ENCODE measurements at regions not wholly inside any gene's neighbourhood (a gene's known extent, or its start where the extent isn't known, plus 50 kb on each side); places are given as distances from the start of the nearest gene placed in this dataset.

DNA sequence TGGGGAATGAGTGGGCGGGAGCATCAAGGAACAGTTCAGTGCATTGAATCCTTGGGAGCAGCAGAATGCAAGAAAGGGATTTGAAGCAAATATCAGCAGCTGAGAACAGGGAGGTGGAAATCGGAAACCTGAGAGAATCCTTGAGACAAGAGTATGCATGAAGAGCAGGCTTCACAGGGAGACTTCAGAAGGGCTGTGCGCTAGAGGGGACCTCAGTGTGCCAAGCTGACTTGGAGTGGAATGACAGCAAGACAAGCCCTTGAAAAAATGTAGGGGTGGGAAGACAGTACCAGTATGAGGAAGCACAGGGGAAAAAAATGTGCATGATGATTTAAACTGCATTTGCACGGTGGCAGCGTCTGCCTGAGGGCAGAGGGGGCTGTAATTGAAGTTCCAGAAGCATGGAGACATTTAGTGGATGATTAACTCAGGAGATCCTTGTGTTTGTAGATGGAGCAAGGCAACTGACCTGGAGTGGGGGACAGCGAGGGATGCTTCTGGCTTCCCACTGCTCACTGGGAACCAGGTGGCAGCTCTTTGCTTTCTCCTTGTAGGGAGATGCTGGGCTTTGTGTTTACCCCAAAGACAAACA is 204.9 kb upstream of the PLET1 start:
- DNase-seq (ENCODE audit: low read depth, low spot score): no peak
- Histone ChIP-seq H4K20me1 (replicated peaks; ENCODE audit: control insufficient read depth, extremely low read depth, insufficient read depth, low read length) (no peaks in the 10 kb centered on the region), H3K9ac (replicated peaks; ENCODE audit: extremely low read depth, insufficient read depth, low read length) (no peak overlapping the region), H3K36me3 (ENCODE audit: control insufficient read depth in 2 of 2, extremely low read depth in 1 of 2, insufficient read depth in 2 of 2, low read length in 2 of 2) (no peaks in the 10 kb centered on the region), H3K4me3 (replicated peaks in 1 of 3; ENCODE audit: insufficient read depth in 1 of 3, low read depth in 1 of 3, low read length in 3 of 3) (no peak overlapping the region), H3K4me2 (ENCODE audit: insufficient read depth, low read length) (no peak overlapping the region), H3K27ac (ENCODE audit: insufficient read depth, low read depth, low read length) (no peak overlapping the region), H3K27me3 (ENCODE audit: control insufficient read depth in 2 of 2, insufficient read depth in 2 of 2, low read length in 2 of 2) (no peaks in the 10 kb centered on the region), H2AFZ (ENCODE audit: low read depth, low read length) (no peak overlapping the region), H3K79me2 (ENCODE audit: control insufficient read depth, insufficient read depth, low read length) (no peaks in the 10 kb centered on the region), H3K4me1 (ENCODE audit: control insufficient read depth, extremely low read depth, insufficient read depth, low read length) (no peaks in the 10 kb centered on the region), H3K9me3 (replicated peaks; ENCODE audit: control insufficient read depth, insufficient read depth, low read length) (no peaks in the 10 kb centered on the region), H3K9me1 (replicated peaks; ENCODE audit: control insufficient read depth, extremely low read depth, insufficient read depth, low read length) (no peaks in the 10 kb centered on the region)
- ChIA-PET POLR2A (no interaction called here), CTCF (interaction anchor here (1.6 kb wide), 1 partner anchor 11 kb away, joined by 4 read pairs; no protein-coding TSS in a partner anchor)
- no peak for FAIRE-seq
- BruUV-seq (replicated peaks): no TSS peak
- TF ChIP-seq FOS (IDR thresholded peaks at IDR 0.05; ENCODE audit: borderline replicate concordance, insufficient read depth, low read length): no peak
- TF ChIP-seq, protein P1, sequence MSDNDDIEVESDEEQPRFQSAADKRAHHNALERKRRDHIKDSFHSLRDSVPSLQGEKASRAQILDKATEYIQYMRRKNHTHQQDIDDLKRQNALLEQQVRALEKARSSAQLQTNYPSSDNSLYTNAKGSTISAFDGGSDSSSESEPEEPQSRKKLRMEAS (IDR thresholded peaks at IDR 0.05; ENCODE audit: insufficient read depth, insufficient read length): no peak
- TF ChIP-seq, protein P2, sequence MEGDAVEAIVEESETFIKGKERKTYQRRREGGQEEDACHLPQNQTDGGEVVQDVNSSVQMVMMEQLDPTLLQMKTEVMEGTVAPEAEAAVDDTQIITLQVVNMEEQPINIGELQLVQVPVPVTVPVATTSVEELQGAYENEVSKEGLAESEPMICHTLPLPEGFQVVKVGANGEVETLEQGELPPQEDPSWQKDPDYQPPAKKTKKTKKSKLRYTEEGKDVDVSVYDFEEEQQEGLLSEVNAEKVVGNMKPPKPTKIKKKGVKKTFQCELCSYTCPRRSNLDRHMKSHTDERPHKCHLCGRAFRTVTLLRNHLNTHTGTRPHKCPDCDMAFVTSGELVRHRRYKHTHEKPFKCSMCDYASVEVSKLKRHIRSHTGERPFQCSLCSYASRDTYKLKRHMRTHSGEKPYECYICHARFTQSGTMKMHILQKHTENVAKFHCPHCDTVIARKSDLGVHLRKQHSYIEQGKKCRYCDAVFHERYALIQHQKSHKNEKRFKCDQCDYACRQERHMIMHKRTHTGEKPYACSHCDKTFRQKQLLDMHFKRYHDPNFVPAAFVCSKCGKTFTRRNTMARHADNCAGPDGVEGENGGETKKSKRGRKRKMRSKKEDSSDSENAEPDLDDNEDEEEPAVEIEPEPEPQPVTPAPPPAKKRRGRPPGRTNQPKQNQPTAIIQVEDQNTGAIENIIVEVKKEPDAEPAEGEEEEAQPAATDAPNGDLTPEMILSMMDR (IDR thresholded peaks at IDR 0.05; ENCODE audit: extremely low read depth in 1 of 2, insufficient read depth in 1 of 2, low read depth in 1 of 2, low read length in 2 of 2): no peak
- no peak for TF ChIP-seq MYC (IDR thresholded peaks at IDR 0.05; ENCODE audit: low read depth, low read length)
- dilution Hi-C loops (cut with MboI; ENCODE audit: extremely low pct_ligation_motif_present, low sequenced_read_pairs) (no loop called here), intact Hi-C loops (cut with micrococcal nuclease) (no loop called here)

DNA sequence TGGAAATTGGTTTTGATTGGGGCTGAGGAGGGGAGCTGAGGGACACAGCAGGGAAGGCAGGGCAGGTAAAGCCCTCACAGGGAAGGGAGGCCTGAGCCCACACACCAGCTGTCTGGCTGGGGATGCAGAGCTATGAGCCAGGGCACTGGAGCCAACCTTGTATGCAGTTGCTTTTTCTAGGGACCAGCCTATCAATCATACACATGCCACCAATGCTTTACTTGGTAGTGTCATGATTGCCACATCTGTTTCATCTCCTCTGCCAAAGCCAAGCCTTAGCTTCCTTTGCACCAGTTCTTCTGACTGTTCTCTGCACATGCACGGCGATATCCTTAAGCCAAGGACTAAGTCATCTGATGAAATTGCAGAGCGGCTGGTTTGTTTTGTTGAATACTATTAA is 207.1 kb upstream of the PLET1 start:
- FAIRE-seq (no peak), DNase-seq (ENCODE audit: low read depth, low spot score) (no peak)
- H3K9me3 ChIP-seq (replicated peaks; ENCODE audit: control insufficient read depth, insufficient read depth, low read length): no peaks in the 10 kb centered on the region
- no peak overlapping the region for H3K27ac ChIP-seq (ENCODE audit: insufficient read depth, low read depth, low read length)
- no peak overlapping the region for H2AFZ ChIP-seq (ENCODE audit: low read depth, low read length)
- no TSS peak for BruUV-seq (replicated peaks)
- no peaks in the 10 kb centered on the region for H3K36me3 ChIP-seq (ENCODE audit: control insufficient read depth in 2 of 2, extremely low read depth in 1 of 2, insufficient read depth in 2 of 2, low read length in 2 of 2)
- no peaks in the 10 kb centered on the region for H4K20me1 ChIP-seq (replicated peaks; ENCODE audit: control insufficient read depth, extremely low read depth, insufficient read depth, low read length)
- intact Hi-C loops (cut with micrococcal nuclease) (no loop called here), dilution Hi-C loops (cut with MboI; ENCODE audit: extremely low pct_ligation_motif_present, low sequenced_read_pairs) (no loop called here)
- H3K4me1 ChIP-seq (ENCODE audit: control insufficient read depth, extremely low read depth, insufficient read depth, low read length): no peaks in the 10 kb centered on the region
- TF ChIP-seq FOS (IDR thresholded peaks at IDR 0.05; ENCODE audit: borderline replicate concordance, insufficient read depth, low read length): no peak
- TF ChIP-seq, protein P2 (IDR thresholded peaks at IDR 0.05; ENCODE audit: extremely low read depth in 1 of 2, insufficient read depth in 1 of 2, low read depth in 1 of 2, low read length in 2 of 2): no peak
- TF ChIP-seq, protein P1 (IDR thresholded peaks at IDR 0.05; ENCODE audit: insufficient read depth, insufficient read length): no peak
- no peak for TF ChIP-seq GATA2 (IDR thresholded peaks at IDR 0.05; ENCODE audit: insufficient read depth, insufficient read length, low read depth, low read length)
- TF ChIP-seq POLR2AphosphoS5 (IDR thresholded peaks at IDR 0.05; ENCODE audit: insufficient read depth, low read depth, low read length): no peak
- no peak for TF ChIP-seq MYC (IDR thresholded peaks at IDR 0.05; ENCODE audit: low read depth, low read length)
- no peak for TF ChIP-seq JUN (IDR thresholded peaks at IDR 0.05; ENCODE audit: borderline replicate concordance, insufficient read depth, insufficient read length, low read depth)
- TF ChIP-seq EZH2 (IDR thresholded peaks at IDR 0.05; ENCODE audit: borderline replicate concordance, low read depth, low read length, severe bottlenecking): no peak
- no peak for TF ChIP-seq POLR2A (IDR thresholded peaks at IDR 0.05; ENCODE audit: low read depth, low read length)
- no peaks in the 10 kb centered on the region for H3K79me2 ChIP-seq (ENCODE audit: control insufficient read depth, insufficient read depth, low read length)
- H3K9me1 ChIP-seq (replicated peaks; ENCODE audit: control insufficient read depth, extremely low read depth, insufficient read depth, low read length): no peaks in the 10 kb centered on the region
- H3K4me3 ChIP-seq (replicated peaks in 1 of 3; ENCODE audit: insufficient read depth in 1 of 3, low read depth in 1 of 3, low read length in 3 of 3): no peak overlapping the region
- no peak overlapping the region for H3K9ac ChIP-seq (replicated peaks; ENCODE audit: extremely low read depth, insufficient read depth, low read length)
- no peaks in the 10 kb centered on the region for H3K27me3 ChIP-seq (ENCODE audit: control insufficient read depth in 2 of 2, insufficient read depth in 2 of 2, low read length in 2 of 2)
- H3K4me2 ChIP-seq (ENCODE audit: insufficient read depth, low read length): no peak overlapping the region
- POLR2A ChIA-PET: no interaction called here
- CTCF ChIA-PET: interaction anchor here (1.1 kb wide), 1 partner anchor 14 kb away, joined by 5 read pairs; no protein-coding TSS in a partner anchor
